HG03520 (cell line): ENCODE measurements at regions not wholly inside any gene's neighbourhood (a gene's known extent, or its start where the extent isn't known, plus 50 kb on each side); places are given as distances from the start of the nearest gene placed in this dataset.

Experiments
- ATAC-seq: cut with Tn5 transposase; IDR thresholded peaks from one replicate; pipeline ENCODE4 v1.9.1; 2021; ENCODE audit warnings: mild to moderate bottlenecking, moderate library complexity; ENCODE audit not compliant: unreplicated experiment

DNA sequence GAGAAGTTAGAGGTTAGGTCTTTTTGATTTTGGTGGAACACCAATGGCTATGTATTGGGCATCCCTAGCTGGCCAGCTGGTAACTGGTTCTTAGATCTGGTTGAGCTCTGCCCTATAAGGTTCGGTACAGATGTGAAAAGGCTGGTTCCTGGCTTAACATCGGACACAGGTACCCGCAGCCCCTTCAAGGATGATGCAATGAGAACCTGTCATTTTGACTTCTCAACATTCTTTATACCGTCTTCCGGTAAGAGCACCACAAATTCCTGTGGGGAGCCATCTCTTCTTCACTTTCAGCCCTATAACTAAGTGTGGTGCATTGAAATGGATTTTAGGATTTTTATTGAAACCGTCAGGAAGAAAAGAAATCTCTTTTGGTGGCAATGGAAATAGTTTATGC lies 222.8 kb downstream of the ADAMTS9 start:
- ATAC-seq, result no peak

DNA sequence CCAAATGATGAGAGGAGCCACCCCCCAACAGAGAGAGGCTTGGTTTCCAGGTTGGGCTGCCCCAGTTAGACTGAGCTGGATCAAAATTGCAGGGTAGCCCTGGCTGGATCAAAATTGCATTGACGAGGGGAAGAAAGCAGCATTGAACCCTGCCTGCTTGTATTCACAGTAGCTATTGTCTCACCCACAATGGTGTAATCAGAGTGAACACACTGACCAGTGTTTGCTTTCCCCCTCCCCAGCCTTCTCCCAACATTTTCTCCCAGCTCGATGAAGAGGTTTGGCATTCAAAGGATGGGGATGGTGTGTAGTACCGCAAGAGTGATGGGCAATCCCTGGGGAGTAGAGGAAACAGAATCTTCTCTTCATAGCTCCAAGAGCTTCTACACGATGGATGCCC lies 223.8 kb downstream of the ADAMTS9 start:
- ATAC-seq, result no peak

DNA sequence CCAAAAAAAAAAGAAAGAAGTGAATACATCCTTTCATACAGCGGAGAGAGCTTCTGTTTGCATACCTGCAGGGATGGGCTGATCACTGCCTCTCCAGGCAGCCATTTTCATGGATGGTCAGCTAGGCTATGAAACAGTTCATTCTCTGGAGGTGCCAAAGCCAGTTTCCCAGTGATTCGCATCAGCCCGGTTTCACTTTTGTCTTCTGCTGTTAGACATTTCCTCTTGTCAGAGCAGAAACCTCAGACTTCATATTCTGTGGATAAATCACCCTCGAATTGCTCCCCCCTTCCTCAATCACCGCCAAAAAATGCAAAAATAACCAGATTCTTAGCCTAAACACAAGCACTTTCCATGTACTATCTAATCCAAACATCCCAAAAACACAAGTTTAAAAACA lies 225.6 kb downstream of the ADAMTS9 start:
- ATAC-seq, result no peak

DNA sequence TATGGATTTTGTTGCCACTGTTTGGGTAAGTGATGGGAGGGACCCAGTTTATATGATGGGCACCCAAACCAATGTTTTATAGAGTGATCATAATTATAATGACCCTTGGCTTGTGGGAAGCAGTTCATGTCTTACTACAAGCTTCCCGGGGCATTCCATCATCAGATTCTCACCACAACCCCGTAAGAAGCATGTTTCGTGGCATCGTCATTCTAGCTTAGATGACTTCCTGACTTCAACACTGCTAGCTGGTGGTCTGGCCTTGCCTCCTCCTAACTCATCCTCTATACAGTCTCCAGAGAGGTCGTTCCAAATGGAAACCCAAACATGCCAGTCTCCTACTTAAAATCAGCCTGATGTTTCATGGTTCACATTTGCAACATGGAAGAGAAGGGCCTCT lies 226.9 kb downstream of the ADAMTS9 start:
- ATAC-seq, result no peak

DNA sequence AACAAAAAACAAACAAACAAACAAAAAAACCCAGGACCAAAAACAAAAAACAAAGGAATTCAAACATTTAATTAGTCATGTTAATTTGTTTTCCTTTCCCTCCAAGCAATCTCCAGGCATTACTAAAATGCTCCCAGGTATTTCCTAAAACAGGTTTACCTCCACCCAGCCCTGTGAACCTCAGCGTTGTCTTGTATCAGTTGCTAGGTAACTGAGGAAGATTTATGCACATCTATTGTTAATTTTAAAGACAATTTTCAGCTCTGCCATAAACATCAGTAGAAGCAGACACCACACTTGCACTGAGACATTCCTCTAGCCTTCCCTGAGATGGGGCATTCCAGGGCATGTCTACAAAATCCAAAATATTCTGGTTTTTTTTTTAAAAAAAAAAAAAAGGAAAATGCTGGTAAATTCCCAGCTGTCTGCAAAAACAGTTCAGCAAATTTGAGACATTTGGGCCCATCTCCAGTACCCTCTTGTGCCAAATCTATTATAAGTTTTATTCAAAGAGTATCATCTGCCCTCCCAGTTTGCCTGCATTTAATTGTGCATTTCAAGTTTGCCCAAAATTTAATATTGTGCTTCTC lies 227.6 kb downstream of the ADAMTS9 start:
- no peak for ATAC-seq

DNA sequence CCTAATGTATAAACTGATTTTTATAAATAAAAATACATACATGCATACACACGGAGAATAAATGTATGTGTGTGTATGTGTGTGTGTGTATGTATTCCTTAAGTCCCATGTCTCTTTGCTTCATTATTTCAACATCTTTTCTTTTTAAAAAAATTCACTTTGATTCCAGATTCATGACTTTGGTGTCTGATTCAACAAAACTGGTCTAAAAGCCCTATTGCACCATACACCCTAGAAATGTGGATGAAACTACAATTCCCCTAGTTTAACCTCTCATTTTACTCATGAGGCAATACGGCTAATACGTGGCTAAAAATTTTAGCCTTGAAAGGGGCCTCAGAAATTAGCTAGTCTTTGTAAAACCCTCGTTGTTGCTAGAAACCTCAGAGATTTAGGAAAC lies 228.1 kb downstream of the ADAMTS9 start:
- no peak for ATAC-seq

DNA sequence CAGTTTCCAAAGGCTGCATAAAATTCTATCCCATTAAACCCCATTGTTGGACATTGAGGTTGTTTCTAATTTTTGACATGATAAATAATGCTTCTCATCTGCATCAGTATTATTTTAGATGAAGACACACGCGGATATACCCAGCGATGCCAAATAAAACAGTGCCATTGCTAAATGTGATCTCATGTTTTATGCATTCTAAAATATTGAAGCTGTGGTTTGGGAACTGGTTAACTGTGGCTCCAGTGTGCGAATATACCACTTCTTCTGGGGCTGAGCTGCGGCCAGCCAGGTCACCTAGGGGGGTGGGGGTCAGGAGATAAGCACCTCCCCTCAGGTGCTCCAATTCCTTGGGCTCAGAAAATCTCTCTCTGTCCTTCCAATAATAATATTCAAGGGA lies 230.0 kb downstream of the ADAMTS9 start:
- no peak for ATAC-seq

DNA sequence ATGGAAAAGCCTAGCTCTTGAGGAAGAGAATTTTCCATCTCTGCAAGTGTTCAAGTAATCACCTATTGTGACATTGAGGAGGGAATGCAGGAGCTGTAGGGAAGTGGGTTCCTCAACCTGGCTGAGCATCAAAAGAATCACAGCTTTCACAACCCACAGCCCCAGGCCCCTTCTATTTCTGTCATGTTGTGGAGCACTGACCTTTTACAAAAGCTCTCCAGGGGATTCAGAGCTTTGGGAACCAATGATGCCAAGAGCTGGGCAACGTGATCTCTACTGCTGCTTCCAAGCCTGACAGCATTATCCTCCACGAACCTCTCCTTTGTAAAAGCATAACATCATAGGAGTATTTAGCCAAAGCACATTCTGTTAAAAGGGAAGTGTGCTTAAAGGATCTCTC lies 231.1 kb downstream of the ADAMTS9 start:
- ATAC-seq, result no peak

DNA sequence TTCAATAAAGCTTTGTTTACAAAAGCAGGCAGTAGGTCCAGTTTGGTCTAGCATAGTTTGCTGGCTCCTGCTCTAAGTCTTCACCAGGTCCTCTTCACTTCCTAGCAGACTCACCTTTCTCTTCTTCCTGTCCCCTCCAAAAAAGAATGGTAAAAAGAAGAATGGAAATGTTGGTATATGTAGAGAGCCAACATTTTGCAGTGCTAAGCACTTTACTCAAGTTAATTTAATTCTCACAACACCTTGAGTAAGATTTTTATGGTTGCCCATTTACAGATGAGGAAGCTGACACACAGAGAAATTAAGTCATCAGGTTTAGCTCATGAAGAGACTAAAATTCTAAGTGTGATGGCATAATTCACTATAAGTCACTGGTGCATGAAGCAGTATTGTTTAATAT lies 230.1 kb upstream of the PRICKLE2 start:
- ATAC-seq, result no peak

DNA sequence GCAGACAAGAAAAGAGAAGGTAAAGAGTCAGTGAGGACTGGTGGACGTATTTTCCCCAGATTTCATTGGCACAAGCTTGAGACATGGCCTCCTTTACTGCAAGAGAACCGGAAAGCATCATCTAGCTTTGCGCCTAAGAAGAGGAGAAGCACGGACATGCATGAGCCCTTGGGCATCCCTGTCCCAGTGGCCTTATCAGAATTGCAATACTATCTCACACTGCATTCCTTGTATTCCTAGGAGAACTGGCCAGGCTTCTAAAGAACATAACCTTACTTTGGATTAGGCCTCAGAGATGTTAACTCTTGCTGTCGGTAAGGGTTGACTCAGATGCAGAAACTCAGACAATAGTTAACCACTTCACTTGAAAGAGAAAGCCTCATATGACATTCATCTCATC lies 229.5 kb upstream of the PRICKLE2 start:
- ATAC-seq, result no peak

DNA sequence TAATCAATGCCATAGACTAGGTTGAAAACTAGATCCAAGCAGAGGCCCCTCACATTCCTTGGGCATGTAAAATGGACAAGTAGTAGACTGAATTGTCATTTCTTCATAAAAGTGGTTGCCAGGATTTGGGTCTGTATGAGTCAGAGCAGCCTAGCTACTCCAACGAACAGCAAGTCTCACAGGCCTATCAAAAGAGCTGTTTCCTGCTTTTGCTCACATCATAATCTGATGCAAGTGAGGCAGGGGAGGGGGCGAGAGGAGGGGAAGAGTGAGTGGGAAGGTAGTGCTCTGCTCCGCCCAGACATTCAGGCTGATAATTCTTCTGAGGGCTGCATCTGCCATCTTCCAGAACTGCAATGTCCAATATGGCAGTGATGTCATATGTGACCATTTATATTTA lies 228.9 kb upstream of the PRICKLE2 start:
- no peak for ATAC-seq

DNA sequence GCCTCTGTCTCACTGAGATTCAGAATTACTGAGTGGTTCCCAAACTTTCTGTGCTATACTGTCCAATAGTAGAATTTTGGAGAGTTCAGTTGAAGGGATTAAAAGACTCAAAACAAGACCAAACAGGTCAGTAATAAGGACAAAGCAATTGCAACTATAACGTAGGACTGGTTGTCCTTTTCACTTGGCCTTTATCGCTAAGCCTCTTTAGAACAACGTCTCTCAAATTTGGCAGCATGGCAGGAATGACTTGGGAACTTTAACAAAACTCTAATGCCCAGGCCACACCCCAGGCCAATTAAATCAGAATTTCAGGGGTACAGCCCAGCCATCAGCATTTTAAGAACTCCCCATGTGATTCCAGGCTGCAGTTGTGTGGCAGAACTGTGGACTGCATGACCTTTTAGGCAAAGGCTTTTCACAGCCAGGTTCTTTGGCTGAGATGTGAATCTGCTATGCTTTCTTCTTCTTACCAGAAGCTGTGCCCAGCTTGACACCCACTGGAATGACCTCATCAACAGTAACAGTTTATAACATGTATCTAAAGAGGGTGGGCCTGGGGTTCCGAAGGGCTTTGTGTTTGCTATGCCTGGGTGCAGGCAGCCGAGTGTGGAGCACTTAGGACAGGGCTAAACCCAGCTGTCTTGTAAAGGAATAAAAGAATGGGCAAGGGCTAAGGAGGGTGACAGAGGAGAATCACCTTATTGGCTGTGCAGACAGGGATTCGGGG lies 226.2 kb upstream of the PRICKLE2 start:
- no peak for ATAC-seq

DNA sequence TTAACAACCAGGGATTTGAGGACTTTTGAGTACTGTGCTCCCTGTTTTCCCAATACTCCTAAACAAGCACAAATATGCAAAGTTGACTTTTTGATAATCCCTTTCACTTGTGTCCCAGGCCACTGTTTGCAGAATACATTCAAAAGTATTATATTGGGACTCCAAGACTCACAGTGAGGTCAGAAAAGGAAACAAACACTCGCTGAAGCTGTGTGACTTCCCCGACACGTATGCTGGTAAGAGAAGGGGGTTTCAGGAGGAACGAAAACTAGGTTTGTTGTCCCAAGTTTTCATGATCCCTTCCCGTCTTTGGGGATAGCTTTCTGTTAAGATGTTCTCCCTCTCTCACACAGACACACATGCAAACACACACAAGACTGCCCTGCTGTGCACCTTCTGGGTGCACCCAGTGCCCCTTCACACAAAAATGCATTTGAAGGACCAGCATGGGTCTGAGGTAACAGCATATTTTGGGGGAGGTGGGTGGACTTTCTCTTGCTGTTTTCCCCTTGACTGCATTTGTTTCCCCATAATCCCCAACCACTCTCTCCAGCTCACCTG lies 225.2 kb upstream of the PRICKLE2 start:
- no peak for ATAC-seq

DNA sequence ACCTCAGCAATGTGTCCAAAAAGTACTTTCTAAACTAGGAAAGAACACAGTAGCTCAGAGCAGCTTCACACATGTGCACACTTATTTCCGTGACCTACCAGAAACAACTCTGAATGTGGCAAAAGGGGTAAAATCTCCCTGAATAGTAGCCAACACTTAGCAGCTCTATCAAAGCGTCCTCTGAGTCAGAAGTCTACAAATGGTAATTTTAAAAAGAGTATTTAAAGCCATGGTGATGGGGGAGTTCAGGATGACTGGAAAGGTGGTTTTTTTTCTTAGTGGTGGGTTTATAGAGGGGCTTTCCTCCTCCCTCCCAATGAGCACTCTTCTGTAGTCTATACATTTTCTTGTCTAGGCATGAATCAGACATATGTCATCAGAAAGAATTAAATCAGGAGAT lies 223.8 kb upstream of the PRICKLE2 start:
- ATAC-seq, result peak; percentile 47

DNA sequence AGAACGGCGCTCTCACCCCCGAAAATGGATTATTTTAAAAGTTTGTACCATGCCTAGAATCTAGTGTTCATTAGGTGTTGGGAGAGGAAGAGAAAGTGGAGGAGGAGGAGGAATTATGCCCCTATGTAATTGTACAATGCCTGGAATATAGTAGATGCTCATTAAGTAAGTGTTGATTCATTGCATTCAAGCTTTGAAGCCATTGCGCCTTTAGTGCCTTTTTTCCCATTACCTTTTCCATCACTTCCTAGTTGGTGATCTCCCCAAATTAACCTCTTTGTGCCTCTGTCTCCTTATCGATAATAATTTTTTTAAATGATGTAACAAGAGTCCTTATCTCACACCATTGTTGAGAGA lies 220.7 kb upstream of the PRICKLE2 start:
- no peak for ATAC-seq

DNA sequence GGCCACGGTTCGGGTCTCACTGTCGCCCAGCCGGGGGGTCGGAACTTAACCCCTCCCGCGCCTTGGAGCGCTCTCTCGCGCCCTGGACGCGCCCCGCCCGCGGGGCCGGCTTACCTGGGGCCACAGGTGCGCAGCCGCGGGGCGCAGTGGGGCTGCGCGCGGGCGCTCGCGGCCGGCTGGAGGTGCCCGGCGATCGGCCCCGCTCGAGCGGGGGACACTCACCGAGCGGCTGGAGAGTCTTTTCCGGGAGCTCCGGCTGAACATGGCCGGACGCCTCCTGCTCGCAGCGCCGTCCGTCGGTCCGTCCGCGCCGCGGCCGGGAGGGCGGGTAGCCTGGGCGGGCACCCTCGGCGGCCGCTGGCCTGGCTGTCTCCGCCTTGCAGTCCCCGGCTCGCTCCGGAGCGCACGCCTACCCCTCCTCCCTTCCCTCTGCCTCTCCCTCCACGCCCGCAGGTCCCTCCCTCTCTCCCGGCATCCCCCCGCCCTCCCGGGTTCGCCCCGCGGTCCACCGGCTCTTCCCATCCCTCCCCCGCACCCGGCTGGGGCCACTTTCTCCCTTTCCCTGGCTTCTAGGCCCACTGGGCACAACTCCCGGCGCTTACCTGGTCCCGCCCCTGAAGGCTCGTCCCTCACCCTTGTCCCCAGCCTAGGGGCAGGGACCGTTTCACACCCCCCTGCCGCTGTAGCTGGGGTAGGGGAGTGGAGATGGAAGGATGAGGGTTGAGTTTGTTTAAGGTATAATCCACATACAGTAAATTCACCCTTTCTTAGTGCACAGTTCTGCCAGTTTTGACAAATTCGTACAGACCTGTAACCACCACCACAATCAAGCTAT lies 220.1 kb upstream of the PRICKLE2 start:
- no peak for ATAC-seq

DNA sequence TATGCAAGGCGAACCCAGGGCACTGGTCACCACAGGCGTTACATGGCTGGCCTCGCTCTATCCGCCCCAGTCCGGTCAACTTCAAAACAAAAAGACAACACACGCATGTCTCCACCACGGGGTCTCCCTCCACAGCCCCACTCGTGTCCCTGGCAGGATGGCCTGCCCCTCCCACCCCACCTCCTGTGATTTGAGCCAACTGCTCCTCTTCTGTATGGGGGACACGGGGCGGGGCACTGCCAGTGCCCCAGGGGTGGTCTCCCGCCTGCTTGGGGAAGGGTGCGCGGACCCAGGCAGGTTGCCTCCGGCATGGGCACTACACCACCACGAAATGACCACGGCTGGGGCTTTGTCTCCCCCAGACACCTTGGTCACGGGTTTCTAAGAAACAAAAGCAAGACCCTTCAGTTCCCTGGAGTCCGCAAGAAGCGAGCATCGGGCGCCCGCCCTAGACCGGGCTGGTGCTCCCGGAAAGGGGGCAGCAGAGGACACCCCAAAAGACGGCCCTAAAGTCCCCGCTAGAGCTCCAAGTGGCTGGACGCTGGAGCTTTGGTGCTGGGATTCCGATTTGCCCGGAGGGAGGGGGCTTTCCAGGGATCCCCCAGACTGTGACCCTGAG lies 219.3 kb upstream of the PRICKLE2 start:
- no peak for ATAC-seq

DNA sequence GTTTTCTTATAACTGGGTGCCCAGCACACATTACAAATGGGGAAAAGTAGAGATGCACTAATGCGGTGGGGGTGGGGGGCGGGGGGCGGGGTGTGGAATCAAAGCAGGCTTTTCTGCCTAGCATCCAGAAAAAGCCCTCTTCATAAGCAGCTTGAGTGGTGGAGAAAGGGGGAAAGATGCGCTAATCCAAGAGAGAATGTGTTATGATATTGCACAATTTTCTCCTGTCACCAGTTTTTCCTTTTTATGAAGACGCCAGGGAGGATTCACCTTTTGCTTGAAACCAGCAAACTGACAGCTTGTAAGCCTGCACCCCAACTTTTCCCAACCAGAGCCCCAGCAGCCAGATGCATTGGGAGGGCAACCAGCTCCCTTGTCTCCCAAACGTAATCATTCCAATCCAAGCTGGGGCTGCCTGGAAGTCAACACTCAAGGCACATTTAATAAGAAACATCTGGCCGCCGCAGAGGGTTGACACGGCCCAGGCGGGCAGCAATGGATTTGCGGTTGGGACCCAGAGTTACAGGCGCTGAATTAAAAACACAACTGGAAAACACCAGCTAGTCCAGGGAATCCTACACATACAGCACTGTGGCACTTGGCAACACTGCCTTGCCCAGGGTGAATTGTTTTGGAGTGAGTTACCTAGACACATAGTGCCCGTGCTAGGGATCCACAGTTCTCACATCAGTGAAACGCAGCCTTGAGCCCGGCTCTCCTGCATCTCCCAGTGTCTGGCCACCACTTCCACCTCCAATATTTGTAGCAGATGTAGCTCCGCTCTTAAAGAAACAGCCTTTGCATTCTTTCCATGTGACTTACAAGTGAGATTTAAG lies 218.5 kb upstream of the PRICKLE2 start:
- ATAC-seq, result no peak

DNA sequence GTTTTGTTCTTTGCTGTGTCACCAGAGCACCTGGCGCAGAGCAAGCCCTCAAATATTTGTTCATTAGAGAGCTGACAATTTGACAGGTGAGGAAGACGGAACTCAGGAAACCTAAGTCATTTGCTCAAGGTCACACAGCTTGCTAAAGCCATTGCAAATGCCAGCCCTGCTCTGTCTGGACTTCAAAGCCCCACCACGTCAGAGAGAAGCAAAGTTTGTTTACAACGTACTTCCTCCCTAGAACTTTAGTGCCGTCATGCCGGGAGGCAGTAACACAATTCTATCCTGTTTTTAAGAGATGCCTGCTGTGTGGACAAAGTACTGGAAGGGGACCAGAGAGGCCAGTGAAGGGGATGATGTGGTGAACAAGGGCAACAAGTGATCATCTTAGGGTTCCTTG lies 216.6 kb upstream of the PRICKLE2 start:
- ATAC-seq, result no peak

DNA sequence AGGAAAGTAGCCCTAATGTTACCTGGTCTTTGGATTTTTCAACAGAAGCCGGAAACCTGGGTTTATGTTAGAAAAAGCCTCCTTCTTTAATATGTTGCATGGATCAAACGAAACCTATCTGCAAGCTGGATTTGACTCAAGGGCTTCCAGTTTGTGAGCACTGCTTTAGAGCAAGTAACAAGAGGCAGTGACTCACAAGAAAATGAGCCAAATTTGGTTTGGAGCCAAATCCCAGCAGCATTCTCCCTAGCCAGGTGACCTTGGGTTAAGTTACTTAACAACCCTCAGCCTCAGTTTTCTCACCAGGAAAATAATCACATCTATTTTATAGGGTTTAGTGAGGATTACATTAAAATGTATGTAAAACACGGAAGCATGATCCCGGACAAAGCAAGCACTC lies 215.2 kb upstream of the PRICKLE2 start:
- ATAC-seq, result no peak

DNA sequence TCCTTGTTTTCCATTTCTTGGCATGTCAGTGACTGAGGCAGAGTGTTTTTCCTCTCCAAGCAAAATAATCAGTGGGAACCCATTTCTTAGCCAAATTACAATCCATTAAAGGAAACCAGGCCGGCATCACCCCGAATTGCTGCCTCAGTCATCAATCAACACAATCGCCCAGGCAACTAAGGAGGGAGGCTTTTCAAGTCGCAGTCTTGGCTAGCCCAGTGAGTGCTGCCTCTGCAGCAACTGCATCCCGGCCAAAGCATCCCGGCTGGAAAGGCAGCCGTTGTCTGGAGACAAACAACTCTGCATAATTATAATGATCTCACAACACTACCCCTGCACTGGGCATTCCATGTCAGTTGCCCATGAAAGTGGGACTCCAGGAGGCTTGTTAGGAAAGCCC lies 213.5 kb upstream of the PRICKLE2 start:
- ATAC-seq, result no peak
